Suppressor macrophage treated with lipopolysaccharide for 1 hour (primary cell): ENCODE measurements at regions not wholly inside any gene's neighbourhood (a gene's known extent, or its start where the extent isn't known, plus 50 kb on each side); places are given as distances from the start of the nearest gene placed in this dataset.

Source experiments
- DNase-seq, 3 donors: peaks; one replicate each; pipeline ENCODE4 v3.0.0-alpha.2; 2020 to 2022

DNA sequence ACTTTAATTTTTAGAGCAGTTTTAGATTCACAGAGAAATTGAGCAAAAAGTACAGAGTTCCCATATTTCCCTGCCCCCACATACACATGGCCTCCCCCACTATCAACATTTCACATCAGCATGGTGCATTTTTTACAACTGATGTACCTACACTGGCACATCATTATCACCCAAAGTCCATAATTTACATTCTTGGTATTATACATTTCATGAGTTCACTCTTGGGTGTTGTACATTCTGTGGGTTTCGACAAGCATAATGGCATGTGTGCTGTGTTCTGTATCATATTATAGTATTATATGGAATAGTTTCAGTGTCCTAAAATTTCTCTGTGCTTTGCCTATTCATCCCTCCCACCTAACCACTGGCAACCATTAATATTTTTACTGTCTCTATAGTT lies 419.8 kb upstream of the THBS1 start:
- no peak for DNase-seq

DNA sequence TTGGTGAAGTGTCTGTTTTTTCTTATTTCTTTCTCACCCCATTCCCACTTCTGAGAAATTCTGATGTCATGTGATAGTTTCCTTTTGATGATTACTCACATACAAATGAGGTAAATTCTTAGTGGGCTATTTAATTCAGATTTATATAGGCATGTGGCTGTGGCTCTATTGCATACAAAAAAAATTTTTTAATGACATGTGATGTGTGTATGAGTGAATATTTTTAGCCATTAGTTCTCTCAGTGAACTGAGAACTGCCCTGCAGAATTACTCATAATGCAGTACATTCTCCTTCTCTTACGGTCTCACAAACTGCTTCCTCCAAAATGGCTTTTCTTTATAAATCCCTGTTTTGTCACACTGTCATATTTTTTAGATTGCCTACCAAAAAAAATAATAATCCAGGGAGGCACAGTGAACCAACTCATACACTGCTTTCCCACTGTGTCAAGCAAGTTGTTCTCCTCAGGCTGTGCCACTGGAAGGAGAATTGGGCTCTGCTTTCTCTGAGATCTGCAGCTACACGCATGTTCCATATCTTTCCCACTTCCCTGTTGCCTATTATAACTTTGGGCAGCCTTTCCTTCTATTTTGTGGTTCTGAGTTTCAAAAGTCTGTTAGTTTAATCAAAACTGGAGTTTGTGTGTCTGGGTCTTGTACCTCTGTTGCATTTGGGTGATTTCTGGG lies 415.7 kb upstream of the THBS1 start:
- DNase-seq, result peak; percentile 8 to 62 (median 37)

DNA sequence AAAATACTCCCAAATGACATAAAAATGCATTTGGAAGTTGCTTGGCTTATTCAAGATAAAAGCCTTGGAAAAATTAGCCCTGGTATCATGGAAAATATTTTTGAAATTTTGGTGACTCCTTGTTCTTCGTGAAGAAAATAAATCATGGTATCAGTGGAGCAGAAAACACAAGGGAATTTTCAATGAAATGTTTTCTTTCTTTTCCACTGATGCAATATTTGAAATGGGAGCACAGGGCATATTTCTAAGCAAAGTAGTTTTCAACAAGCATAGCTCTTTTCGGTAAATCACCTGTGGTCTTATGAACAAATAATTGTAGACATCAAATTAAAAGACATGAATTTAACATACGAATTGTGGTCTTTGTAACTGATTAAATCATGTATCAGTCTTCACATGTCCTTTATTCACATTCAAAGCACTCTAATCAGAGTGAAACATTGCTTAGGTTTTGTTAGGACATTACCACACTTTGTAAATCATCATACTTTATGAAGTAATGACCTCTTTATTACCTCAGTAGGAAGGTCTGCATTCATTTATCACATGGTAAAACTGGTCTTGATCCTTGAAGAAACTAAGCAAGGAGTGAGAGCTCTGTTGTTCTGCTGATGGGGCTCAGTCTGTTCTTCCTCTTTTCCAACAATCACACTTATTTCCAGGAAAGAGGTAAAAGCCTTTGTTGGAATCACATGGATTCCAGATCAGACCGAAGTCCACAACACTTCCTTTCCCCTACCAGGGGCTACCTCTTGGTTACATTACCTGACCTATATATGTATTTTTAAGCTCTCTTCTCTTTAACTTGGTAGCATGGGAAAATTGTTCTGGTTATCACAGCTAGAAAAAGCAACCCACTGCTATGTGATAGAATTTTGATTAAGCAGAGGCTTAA lies 413.5 kb upstream of the THBS1 start:
- DNase-seq, result no peak

DNA sequence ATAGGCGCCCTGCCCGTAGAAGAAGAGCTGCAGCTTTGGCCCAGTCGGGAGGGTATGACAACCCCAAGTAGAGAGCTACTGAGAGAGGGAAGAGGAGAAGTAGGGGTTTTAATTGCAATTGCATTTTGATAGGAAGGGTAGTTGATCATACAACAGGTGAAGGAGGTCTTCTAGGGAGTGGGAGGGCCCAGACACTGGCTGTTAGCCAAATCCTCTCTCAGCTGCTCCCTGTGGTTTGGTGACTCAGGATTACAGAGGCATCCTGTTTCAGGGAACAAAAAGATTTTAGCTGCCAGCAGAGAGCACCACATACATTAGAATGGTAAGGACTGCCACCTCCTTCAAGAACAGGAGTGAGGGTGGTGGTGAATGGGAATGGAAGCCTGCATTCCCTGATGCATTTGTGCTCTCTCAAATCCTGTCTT lies 408.9 kb upstream of the THBS1 start:
- DNase-seq, result peak; percentile 73 to 87 (median 85)

DNA sequence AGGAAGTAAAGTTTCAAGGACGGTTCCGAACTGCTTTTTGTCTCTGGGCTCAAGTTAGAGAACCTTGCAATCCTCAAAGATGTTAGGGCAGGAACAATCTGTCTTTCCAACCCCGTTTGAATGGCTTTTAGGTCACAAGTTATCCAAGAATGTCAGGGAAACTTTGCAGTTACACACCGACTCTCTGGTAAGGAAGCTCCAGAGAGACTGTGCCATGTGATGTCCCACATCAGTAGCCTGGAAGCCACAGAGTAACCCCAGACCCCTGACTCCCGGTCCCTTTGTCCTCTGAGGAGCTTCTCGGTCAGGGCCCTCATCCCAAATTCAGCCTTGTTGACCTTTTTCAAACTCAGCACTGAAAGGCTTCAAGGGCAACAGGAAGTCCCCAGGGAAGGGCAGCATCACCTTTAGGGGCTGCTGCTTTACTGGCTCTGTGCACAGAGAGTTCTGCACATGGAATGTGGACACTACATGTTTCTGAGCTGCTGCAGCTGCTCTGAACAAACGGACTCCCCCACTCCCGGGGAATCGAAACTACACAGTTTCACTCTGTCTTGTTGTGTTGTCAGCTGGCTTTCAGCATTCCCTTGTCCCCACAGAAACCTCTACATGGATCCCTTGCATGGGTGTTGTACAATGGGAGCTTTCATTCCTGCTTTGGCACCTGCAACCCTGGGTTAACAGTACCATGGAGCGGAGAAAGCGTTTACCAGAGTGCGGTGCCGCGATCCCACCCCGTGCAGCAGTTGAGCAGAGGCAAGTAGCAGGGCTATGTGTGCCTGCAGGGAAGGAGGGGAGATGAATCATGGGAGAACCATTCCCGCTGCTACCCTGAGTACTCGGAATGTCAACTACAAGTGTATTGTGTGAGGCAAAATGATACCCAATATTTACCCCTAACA lies 408.2 kb upstream of the THBS1 start:
- no peak for DNase-seq

DNA sequence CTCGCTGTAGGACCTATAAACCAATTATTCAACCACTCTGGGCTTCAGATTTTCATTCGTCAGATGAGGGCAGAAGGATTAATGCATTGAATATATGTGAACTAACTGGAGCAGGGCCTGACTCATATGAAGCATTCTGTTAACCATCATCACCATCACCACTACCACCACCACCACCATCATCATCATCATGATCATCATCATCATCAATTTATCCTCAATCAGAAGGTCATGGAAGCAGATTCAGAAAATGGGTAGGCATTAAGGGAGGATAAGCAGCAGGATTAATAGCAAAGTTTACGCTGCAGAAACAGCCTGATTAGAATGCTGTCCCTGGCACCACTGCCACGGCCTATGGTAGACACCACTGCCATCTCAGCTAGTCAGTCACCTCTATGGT lies 407.5 kb upstream of the THBS1 start:
- no peak for DNase-seq

DNA sequence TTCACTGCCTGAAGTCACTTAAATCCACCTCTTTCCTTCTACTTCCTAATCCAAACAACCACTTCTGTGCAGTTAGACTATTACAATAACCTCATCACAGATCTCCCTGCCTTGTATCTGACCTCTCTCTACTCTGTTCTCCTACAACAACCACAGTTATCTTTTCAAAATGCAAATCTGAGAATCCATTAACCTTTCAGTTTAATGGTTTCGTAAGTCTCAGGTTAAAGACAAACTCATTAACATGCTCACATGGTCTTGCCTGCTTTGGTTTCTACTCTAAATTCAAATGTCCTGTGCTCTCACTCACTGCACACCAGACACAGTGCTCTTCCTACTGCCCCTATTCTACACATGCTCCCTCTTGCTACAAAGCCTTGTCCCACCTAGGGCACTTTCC lies 406.5 kb upstream of the THBS1 start:
- no peak for DNase-seq

DNA sequence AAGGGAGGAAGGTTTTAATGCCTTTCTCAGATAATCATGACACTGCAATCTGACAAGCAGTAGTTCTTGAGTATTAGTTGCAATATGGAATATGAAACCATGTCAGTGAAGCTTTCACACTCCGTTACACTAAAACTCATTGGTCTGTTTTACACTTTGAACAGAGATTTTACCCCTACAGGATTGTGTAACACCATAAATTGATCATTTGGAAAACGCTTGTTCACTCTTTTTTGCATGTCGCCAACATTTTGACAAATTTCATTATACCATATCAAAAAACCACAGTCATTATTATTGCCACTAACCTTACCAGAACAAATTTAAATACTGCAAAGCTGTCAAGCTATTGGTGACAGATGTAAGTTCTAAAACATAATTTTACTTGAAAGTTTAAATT lies 404.8 kb upstream of the THBS1 start:
- no peak for DNase-seq

DNA sequence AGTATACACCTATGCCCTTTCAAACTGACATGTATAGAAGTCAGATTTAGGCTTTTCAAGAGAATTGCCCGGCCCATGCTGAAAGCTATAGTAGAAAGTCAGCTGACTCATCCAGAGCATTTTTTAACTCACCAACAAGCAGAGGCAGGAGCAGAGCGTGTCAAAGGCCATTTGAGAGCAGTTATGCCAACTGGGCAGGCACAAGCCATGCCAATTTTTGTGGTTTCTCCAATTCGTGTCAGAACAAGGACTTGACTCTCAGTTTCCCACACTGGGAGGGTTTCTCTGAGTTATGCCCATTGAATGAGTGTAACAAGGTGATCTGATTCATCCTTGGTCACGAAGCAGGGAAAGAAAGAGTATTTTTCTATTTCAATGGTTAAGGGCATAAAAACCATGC lies 403.3 kb upstream of the THBS1 start:
- DNase-seq, result no peak

DNA sequence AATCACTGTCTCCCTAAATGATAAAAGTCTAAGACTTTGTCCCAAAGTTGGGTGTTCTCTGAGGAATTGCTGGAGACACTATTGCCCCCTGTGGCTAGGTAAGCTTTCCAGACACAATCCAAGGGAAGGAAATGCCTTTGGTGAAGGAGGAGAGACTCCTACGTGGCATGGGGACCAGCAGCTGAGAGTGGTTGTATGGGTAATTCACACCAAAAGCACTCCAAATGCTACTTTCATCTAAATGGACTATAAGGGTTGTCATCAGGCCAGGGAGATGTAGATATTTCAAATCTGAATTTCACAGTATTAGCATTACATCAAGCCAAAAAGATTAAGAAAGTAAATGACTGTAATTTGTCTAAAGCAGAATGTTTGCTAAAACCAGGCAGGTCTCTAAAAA lies 400.8 kb upstream of the THBS1 start:
- no peak for DNase-seq

DNA sequence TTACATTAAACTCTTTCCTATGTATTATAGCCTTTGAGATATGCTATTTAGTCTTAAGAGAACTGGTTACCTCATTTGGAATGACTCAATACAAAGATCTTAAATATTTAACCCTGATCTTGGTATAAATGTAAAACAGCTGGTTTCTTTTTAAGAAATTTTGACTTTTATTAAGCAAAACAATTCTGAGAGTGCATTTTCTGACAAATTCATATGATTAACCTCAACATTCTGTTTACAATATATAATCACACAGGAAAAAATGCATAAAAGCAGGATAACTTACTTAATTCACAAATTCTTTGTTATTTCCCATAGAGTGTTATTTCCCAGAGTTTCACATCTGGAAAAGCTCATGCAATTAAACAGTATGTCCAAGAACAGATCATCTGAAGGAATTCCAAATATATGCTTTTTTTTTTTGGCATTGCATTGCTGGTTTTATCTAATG lies 400.4 kb upstream of the THBS1 start:
- DNase-seq, result no peak

DNA sequence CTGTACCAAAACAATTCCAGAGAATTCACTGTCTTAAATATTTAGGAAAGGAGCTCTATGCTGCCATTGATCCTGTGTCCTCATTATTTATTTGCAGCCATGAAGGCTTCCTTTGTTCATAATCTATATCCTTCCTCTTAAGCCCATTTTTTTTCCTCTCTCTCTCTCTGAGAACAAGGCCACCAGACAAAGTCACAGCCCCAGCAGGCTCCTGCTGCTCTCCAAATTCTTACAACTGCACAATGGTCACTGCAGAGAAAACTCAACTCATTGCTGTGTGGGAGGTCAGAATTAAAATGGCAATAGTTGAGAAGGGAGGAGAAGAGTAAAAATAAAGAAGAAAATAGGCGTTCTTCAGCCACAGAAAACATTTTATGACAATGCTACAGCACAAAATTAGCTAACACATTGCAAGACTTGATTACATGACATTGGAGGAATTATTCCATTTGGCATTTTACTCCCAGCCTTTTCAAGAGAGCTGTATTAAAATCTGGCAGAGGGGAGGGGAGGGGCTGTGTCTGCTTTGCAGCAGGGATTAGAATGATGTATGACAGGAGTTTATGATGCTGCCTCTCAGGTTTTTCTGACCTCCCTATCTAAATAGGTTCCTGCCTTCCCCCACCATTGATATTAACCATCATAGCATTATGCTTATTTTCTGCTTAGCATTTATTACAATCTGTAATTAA lies 399.7 kb upstream of the THBS1 start:
- DNase-seq, result no peak

DNA sequence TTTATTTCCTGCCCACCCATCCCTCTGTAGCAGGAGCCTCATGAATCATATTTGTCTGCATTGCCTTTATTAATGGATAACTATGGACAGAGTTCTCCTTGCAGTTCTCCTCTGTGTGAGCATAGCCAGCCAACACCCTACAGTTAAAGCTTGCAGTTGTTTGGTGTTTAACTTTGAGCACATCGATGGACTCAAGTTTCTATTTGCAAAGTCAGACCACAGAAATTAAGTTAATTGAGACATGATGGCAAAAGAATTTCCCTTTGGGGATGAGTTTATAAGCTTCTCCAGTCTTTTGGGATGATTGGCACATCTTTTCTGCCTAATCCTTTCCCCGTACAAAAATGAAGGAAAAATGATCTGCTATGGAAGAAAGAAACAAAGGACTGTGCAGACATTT lies 398.9 kb upstream of the THBS1 start:
- DNase-seq, result no peak

DNA sequence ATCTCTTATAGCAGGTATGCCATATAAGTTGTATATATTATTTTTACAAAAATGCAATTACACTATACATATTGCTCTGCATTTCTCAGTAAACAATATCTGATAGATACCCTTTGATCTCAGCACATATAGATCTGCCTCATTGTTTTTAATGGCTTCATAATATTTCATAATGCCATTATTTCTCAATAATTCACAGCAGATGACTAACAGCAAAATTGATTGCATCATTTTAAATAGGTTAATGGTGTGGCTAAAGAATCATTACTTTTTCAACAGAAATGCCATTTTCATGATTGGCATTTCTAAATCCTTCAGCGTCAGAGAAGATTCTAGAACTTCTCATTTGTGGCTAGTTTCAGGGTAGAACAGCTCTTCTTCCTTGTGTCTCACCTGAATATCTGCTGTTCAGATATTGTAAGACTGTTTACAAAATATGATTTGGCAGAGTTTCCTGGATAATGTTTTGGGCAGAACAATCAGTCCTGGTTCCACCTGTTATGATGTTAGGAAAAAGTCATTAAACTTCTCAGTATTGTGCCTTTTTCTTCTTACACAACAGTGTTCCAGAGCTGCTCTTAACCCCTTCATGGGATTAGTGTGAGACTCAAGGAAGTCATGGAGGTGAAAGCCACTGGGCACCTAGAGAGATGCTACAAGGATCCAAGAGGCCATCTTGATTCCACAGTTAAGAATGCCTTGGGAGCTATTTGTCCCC lies 397.6 kb upstream of the THBS1 start:
- peak in 2 of 3 donors; percentile 32 to 53 for DNase-seq

DNA sequence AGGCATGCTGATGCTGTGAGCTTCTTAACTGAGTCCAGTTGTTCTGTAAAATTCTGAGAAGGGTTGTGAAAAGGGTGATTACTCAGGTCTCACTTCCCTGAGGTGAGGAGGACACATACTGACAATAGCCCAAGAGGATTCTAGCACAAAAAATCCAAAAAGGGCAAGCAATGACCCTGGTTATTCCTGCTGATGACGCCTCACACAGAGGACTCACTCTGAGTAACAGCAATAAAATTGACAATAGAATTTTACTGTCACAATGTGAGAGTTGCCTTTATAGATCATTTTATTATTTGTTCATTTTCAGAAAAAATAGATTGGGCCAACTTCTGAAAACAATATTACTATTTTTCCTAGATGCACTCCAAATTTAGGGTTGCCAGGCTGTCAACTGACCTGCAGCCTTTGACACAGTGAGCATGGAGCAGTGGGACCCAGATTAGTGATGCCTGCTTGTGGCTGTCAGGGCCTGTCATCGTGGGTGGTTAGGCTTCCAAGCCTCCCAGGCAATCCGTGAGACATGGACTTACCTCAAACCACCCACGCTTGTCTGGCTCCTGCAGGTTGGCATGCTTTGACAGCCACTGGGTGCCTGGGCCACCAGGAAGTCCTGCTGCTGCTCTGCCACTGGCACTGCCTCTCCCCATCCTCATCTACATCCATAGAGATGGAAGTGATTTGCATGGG lies 396.0 kb upstream of the THBS1 start:
- no peak for DNase-seq

DNA sequence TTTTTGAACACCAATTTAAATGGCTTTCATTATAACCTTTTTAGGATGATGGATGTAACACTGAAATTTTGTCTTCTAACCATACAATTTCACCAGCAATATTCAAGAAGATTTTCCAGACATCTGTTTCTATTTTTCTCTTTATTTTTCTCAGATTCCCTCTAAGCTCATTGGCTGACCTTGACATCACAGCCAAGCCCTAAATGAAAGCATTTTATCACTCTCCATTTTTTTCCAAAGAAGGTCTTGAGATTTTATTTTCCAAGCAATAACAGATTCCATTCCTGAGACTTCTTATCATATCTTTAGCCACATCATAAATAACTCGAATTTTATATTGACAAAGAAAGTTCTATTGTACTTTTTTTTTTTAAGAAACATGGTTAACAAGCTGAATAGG lies 392.6 kb upstream of the THBS1 start:
- no peak for DNase-seq

DNA sequence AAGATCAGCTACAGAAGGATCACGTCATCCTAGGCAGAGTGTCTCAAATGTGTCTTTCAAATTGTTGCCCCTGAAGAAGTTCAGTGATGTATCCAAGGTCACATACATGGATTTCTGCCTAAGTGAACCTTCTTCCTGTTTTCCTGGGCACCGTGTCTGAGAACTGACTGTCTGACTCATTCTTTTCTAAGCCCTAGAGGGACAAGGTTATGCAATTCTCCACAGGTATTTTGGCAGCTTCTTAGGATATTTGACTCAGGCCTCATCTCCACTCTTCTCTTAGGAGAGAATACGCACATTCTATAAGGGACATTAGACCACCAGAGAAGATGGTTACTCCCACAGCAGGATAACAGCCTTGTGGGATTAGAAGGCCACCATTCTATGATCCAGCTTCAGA lies 391.9 kb upstream of the THBS1 start:
- no peak for DNase-seq

DNA sequence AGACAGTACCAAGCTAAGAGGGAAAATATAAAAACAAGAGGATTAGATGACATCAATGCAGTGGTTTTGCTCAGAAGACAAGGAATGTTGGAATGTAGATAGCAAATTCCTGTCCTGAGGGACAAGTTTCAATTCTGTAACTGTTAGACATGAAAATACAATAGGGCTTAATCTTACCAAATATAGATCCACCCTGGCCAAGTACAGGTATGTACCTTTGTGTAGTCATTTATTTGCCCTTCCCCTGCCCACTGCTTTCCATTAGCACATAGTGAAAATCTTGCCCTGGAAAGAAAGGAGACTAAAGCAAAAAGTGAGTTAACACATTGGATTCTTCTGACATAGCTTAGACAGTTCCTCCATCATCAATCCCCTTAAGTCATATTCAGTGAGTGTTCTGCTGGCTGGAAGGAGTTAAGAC lies 389.0 kb upstream of the THBS1 start:
- DNase-seq, result no peak

DNA sequence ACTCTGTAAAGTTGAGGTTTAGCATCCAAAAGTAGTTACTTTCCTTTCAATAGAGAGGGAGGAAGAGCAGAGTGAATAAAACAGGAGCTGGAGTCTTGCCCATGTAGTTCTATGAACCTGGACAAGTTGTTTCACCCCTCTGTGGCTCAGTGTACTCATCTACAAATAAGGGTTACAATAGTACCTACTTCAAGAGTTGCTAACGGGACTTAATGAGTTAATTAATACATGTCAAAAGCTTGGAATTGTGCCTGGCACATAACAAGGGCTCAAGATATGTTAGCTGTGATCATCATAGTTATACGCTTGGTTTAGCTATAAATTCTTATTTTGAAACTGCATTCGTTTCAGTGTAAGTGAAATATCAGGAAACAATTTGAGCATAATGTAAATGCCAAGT lies 388.5 kb upstream of the THBS1 start:
- DNase-seq, result no peak

DNA sequence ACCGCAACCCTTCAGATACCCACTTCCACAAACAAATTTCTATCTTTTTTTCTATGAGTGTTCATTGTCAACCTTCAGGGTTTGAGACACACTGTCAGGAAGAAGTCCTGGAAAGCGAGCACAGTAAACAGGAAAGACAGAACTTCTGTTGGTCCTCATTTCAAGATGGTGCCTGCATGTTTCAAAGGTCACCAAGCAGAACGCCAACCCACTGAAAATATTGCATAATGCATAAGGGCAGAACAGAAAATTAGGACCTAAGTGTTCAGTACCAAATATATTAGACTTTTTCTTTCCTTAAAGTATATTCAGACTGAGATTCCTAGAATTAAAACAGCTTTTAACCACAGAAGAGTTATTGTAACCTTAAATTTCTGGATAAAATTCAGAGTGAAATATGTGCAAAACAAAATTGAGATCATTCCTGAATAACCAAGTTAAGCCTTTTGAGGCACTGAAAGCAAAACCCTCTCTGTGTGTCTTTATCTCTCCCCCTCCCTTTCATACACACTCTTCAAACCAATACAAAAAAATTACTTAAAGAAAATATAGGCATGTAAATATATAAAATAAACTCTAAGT lies 387.8 kb upstream of the THBS1 start:
- DNase-seq, result no peak

DNA sequence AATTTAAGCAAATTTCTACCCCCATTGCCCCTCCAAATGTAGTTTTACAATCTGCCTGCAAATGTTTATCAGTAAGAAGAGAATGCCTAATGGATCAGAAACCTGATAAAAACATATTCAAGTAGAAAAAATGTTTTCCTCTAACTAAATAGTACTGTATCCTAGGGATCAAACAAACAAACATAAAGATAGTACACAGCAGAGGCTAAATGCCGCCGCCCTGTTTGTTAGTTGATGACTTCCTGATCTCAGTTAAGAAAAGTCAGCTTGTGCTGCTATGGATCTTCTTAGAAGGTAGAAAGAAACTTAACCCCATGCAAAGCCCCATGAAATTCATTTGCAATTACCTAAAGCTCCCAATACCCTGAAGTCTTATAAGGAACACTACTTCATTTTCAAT lies 387.3 kb upstream of the THBS1 start:
- DNase-seq, result no peak
